COLO668 (cell line): ENCODE measurements at regions not wholly inside any gene's neighbourhood (a gene's known extent, or its start where the extent isn't known, plus 50 kb on each side); places are given as distances from the start of the nearest gene placed in this dataset.
"Not testable (repeated sequence)": the region's sequence is repeated elsewhere in the genome, so short reads cannot be mapped to it uniquely, and the experiment has no call there.

Experiments used
- DNase-seq: peaks from one replicate; lab custom pipeline; 2025; ENCODE audit not compliant: unreplicated experiment; lab: John Stamatoyannopoulos, UW

- DNase-seq = no peak
Observed at GRCh38 chr12:5096241-5096924, 52.7 kb downstream of the KCNA5 start.

DNA sequence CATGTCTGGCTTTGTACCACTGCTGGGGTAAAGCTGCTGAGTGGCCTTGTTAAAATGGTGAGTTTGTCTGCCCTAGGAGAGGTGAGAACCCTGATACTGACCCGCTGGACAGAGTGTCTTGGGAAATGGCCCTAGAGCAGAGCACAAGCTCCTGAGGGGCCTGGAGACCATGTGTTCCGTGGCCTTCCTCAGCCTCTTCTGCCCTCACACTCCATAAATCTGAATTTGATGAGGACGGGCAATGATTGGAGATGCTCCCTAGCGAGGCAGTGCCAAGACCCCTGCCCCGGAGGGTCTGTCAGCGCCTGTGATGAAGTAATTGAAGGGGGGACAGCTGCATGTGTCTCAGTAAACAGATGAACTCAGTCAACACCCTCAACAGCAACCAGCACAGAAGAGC is 54.1 kb downstream of the KCNA5 start:
- no peak for DNase-seq

DNA sequence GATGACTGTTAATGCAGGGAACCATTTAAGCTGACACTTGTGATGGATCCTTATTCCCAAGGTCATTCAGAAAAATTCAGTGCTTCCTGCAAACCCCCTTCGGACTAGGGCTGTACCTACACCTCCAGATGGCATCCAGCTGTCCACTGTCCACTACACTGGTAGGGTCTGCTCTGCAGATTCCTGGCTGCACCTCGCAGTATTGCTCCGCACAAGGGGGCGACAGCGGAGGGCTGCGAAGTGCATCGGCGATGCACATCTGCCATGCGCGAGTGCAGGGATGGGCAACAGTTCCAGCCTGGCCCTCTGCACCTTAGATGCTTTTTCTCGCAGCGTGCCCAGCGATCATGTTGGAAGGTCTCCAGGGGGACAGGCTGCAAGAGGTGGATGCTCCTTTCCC is 55.5 kb downstream of the KCNA5 start:
- no peak for DNase-seq

DNA sequence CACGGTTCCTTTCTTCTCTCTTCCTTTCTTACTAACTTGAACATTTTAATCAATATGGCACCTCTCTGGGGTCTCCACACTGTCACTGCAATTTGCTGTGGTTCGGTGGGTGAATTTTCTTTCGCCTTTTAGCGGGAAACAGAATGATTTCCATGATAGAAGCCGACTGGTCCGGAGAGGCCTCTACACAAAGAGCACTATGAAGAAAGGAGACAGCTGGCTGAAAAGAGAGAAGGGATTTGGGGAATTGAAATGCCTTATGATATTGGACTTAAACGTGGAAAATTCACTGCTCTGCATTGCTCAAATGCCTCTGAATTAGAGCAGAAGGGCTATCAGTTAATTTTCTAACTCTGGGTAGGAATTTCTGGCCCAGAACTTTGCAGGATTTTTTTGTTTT is 55.9 kb downstream of the KCNA5 start:
- DNase-seq = no peak

DNA sequence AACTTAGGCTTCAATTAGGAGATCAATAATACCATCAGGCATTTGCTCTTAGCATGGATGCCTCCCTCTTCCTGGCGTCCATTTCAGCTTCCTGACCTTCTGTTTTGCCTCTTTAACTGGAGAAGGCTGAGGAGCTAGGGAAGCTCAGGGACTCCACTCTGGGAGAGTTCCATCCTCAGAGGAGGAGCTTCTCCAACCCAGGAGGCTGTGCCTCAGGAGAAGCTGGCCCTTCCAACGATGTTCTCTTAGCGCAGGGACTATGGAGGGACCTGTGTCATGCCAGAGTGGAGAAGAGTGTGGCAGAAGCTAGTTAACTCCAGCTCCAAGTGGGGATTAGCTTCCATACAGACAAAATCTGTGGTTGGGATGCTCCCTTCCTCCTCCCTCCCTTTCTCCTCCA is 58.0 kb downstream of the KCNA5 start:
- DNase-seq = no peak

DNA sequence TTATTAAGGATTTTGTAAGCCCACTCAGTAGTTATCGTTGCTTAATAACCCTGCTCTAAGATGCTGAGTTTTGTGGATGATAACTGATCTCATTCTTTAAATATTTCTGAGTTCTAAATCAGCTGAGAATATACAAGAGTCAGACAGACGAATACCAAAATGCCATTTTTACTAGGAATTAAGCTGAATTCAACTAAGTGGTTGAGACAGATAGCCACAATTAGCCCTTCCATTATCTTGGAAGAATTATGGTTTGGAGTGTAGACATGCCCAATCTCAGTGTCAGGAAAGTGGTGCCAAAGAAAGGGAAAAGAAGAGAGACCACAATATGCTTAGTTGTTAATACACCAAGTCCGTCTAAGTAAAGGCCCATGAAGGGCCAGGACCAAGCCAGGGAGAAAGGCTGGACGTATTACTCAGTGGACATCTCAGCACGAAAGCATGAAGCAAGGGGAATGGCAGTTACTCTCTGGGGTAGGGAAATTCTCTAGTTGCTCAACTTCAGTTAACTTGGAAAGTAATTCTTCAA is 58.6 kb downstream of the KCNA5 start:
- no peak for DNase-seq

DNA sequence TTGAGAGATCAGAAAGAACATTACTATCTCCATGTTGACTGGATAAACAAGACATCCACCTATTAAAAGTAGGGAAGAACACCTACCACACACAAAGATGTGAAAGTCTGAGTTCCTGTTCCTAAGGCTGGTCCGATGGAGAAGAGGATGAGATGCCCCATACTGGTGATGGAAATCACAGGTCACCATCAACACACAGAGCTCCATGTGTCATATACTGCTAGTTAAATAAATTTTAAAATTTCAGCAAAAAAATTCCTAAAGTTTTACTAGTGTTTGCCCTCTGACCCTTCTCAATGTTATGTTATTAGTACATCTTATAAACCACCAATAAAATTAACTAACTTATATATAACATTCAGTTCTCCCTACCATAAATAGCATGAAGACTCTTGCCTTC is 59.1 kb downstream of the KCNA5 start:
- no peak for DNase-seq

DNA sequence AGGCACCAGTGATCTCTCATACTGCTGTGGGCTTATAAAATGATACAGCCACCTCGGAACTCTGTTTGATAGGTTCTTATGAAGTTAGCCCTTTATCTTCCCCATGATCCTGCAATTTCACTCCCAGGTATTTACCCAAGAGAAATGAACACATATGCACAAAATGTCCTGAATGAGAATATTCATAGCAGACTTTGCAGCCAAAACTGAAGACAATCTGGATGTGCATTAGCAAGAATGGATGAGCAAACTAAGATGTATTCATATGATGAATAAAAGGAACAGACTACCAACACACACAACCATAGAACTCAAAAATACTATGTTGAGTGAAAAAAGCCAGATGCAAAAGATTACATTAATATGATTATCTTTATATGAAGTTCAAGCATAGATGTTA is 66.7 kb downstream of the KCNA5 start:
- DNase-seq = no peak

- no peak for DNase-seq
Observed at GRCh38 chr12:5114436-5114835, 70.8 kb downstream of the KCNA5 start.

DNA sequence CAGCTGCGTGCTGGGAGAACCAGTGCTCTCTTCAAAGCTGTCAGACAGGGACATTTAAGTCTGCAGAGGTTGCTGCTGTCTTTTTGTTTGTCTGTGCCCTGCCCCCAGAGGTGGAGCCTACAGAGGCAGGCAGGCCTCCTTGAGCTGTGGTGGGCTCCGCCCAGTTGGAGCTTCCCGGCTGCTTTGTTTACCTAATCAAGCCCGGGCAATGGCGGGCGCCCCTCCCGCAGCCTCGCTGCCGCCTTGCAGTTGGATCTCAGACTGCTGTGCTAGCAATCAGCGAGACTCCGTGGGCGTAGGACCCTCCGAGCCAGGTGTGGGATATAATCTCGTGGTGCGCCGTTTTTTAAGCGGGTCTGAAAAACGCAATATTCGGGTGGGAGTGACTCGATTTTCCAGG is 78.1 kb downstream of the KCNA5 start:
- DNase-seq = not testable (repeated sequence)

GRCh38 chr12:5122256-5122831 is 78.7 kb downstream of the KCNA5 start:
- not testable (repeated sequence) for DNase-seq

GRCh38 chr12:5123921-5124320 is 80.2 kb downstream of the KCNA5 start:
- DNase-seq = no peak

GRCh38 chr12:5124401-5124800 is 80.7 kb downstream of the KCNA5 start:
- no peak for DNase-seq

GRCh38 chr12:5134861-5135525 is 91.3 kb downstream of the KCNA5 start:
- no peak for DNase-seq

- no peak for DNase-seq
Observed at GRCh38 chr12:5138256-5138655, 94.6 kb downstream of the KCNA5 start.

DNA sequence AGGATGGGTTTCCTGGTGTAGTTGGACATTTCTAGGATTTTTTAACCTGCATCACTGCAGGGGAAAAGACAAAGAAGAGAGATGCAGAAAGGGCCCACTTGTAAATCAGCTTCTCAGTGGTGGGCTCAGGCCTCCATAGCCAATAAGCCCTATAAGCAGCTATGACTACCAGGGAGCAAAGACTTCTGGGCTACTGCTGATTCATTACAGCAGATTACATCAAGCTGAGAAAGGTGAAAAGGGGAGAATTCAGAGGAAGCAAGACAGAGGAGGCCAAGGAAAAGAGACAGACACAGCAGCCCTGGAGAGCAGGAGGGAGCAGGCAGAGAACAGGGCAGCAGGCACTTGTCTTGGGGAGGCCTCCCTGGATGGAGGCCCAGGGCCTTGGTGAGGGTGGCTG is 95.2 kb downstream of the KCNA5 start:
- no peak for DNase-seq

DNA sequence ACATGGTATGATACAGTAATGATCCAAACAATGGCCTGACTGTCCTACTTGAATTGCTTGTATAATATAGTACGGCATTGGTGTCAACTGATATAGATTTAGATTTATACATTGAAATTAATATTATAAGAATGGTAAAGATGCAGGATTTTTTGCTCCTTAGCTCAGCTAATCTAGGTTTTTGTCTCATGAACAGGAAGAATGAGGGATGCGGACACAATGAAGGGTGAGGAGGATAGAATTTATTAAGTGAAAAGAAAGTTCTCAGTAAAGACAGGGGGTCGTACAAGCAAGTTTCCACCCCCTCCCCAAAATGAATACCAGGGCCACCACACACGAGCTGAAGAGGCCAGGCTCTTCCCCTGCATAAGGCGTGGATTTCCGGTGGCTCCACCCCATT is 96.1 kb downstream of the KCNA5 start:
- DNase-seq = no peak

DNA sequence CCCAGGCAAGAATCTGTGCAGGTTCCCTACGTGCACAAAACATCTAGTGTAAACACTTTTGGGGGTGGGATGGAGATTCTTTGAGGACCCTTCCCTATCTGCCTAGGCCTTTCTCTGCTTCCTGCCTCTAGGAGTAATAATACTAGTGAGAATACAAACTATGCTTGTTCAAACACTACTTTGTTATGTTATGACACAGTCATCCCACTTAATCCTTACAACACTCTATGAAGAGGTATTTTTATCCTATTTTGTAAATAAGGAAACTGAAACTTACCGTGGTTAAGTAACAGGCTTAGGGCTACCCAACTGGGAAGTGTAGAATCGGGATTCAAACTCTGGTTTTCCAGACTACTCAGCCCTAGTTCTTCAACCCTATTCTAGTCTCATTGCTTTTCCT is 96.5 kb downstream of the KCNA5 start:
- no peak for DNase-seq

DNA sequence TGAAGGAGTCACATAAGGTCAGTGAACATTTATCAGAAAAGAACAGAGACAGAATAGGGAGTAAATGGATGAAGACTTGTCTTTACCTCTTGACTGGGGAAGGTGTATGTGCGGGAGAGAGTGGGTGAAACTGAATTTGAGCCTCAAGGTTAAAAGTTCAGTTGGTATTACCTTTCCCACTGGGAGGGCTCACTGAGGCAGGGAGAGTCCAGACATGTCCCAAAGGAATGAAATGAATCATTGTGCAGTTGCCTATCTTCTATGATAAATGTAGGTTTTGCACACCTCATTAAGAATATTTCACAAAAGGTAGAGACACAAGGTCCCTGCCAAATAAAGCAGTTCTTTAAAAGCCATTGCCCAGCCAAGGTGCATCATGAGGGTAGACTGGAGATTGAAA is 105.2 kb downstream of the KCNA5 start:
- no peak for DNase-seq

GRCh38 chr12:5154091-5154490 is 110.4 kb downstream of the KCNA5 start:
- DNase-seq = no peak

DNA sequence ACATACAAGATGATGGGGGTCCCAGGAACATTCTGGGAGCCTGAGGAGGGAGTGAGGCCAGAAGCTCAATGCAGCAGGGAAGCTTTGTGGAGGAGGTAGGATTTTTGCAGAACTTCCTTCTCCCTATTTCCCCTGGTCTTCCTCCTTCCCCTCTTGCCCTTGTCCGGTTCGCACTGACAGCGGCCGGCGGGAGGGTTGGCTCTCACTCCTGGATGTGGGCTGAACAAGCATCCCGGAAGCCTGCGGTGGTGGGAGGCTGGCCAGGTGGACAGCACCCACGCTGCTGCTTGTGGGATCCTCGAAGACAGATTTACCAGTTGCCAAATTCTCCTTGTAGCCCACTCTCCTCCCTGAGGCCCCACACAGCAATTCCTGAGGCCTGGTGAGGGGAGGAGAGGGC is 112.2 kb downstream of the KCNA5 start:
- DNase-seq = no peak

DNA sequence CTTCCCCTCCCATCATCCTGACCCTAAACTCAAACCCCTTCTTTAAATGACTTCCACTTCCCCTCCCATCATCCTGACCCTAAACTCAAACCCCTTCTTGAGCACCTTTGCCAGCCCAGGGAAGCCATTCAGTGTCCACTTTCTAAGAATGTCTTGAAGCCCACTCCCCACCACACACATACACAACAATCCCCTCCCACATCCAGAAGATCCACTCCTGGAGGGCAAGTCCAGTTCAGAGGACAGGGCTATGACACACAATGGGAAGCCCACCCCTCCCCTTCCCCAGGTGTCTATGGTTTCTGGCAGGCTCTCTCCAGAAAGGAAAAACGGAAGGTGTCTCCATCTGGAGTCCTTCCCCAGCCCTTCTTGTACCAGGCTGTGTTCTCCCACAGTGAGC is 117.1 kb downstream of the KCNA5 start:
- DNase-seq = no peak
